ENCODE measurements at regions not wholly inside any gene's neighbourhood (a gene's known extent, or its start where the extent isn't known, plus 50 kb on each side); places are given as distances from the start of the nearest gene placed in this dataset.
"Not testable (repeated sequence)": the region's sequence is repeated elsewhere in the genome, so short reads cannot be mapped to it uniquely, and the experiment has no call there.

GRCh38 chr2:145909175-145909755 is 1389.3 kb upstream of the ZEB2 start:
- no peak for DNase-seq (ENCODE audit: extremely low read depth, low read depth)
- TF ChIP-seq CTCF (IDR thresholded peaks at IDR 0.05; ENCODE audit: low read depth, low read length, missing control alignments), result no peak
- H3K4me3 ChIP-seq (replicated peaks; ENCODE audit: low read depth, low read length), result no peak overlapping the region

GRCh38 chr2:145906354-145906753 is 1386.4 kb upstream of the ZEB2 start:
- H3K4me3 ChIP-seq (replicated peaks; ENCODE audit: low read depth, low read length), result no peak overlapping the region
- DNase-seq (ENCODE audit: extremely low read depth, low read depth), result no peak
- TF ChIP-seq CTCF (IDR thresholded peaks at IDR 0.05; ENCODE audit: low read depth, low read length, missing control alignments), result no peak

- DNase-seq (ENCODE audit: extremely low read depth, low read depth), result no peak
- no peak for TF ChIP-seq CTCF (IDR thresholded peaks at IDR 0.05; ENCODE audit: low read depth, low read length, missing control alignments)
- H3K4me3 ChIP-seq (replicated peaks; ENCODE audit: low read depth, low read length), result no peak overlapping the region
Measured at GRCh38 chr2:145905371-145905770, 1385.5 kb upstream of the ZEB2 start.

DNA sequence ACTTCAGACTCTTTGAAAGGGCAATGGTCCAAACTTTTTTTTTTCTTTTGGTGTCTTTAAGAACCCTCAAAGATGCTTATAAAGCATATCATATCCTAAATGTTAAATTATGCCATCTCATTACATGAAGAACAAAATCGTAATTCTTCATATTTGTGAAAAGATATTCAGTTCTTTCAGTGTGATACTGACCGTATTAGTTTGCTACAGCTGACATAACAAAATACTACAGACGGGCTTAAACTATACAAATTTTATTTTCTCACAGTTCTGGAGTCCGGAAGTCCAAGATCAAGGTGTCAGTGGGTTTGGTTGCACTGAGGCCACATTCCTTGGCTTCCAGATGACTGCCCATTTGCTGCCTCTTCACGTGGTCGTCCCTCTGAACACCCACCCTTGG is 1377.2 kb upstream of the ZEB2 start:
- no peak overlapping the region for H3K4me3 ChIP-seq (replicated peaks; ENCODE audit: low read depth, low read length)
- no peak for TF ChIP-seq CTCF (IDR thresholded peaks at IDR 0.05; ENCODE audit: low read depth, low read length, missing control alignments)
- no peak for DNase-seq (ENCODE audit: extremely low read depth, low read depth)

- H3K4me3 ChIP-seq (replicated peaks; ENCODE audit: low read depth, low read length), result no peak overlapping the region
- no peak for DNase-seq (ENCODE audit: extremely low read depth, low read depth)
- TF ChIP-seq CTCF (IDR thresholded peaks at IDR 0.05; ENCODE audit: low read depth, low read length, missing control alignments), result no peak
Measured at GRCh38 chr2:145887915-145888314, 1368.0 kb upstream of the ZEB2 start.

DNA sequence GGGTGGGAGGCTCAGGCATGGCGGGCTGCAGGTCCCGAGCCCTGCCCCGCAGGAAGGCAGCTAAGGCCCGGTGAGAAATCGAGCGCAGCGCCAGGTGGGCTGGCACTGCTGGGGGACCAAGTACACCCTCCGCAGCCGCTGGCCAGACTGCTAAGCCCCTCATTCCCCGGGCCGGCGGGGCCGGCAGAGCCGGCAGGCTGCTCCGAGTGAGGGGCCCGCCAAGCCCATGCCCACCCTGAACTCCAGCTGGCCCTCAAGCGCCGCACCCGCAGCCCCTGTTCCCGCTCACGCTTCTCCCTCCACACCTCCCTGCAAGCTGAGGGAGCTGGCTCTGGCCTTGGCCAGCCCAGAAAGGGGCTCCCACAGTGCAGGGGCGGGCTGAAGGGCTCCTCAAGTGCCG is 1361.1 kb upstream of the ZEB2 start:
- DNase-seq (ENCODE audit: extremely low read depth, low read depth); H3K4me3 ChIP-seq (replicated peaks; ENCODE audit: low read depth, low read length): not testable (repeated sequence)

DNA sequence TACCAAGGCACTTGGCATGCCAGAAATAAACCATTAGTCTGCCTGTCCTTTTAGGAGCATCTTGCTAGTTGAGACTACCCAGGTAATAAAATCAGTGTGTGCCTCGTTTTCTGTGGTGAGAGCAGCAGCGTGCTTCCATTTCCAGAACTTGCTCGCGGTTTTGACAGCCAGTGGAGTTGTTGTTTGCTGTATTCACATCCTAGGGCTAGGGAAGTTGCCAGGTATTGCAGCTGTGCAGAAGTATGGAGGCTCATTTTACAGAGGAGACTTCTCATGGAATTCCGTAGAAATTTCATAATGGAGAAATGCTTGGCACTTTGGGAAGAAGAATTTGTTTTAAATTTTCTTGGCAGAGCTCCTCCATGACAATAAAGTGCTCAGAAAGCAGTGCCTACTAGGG is 1355.1 kb upstream of the ZEB2 start:
- no peak overlapping the region for H3K4me3 ChIP-seq (replicated peaks; ENCODE audit: low read depth, low read length)
- TF ChIP-seq CTCF (IDR thresholded peaks at IDR 0.05; ENCODE audit: low read depth, low read length, missing control alignments), result no peak
- DNase-seq (ENCODE audit: extremely low read depth, low read depth), result no peak

Measured in HFF-Myc (cell line).